Esophagus mucosa (tissue), 1 donor: ENCODE measurements at regions not wholly inside any gene's neighbourhood (a gene's known extent, or its start where the extent isn't known, plus 50 kb on each side); places are given as distances from the start of the nearest gene placed in this dataset.
"Not testable (repeated sequence)": the region's sequence is repeated elsewhere in the genome, so short reads cannot be mapped to it uniquely, and the experiment has no call there.

Source experiments
- ATAC-seq: fragments of 200-7000 bp; cut with Tn5 transposase; one replicate; pipeline ENCODE4 v1.9.1; 2020
- donor health status: DM: yes; HTN: yes; CAD: no.

- ATAC-seq = peak; percentile 13
Observed at GRCh38 chr13:22926748-22927400, 253.9 kb upstream of the SGCG start.

DNA sequence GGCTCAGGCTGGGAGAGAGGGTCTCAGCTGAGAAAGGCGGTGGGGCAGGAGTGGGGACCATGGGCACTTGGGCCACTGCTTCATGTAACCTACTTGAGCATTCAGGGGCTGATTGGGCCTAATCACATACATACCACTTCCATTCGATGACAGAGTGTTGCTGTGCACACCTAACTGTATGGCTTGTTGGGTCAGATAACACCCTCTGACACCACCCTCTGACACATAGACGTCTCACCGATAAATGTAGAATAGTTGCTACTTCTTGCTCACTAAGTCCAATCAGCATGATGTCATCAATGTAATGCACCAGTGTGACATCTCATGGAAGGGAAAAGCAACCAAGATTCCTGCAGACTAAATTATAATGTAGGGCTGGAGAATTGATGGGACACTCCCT is 252.9 kb upstream of the SGCG start:
- ATAC-seq = peak; percentile 76

DNA sequence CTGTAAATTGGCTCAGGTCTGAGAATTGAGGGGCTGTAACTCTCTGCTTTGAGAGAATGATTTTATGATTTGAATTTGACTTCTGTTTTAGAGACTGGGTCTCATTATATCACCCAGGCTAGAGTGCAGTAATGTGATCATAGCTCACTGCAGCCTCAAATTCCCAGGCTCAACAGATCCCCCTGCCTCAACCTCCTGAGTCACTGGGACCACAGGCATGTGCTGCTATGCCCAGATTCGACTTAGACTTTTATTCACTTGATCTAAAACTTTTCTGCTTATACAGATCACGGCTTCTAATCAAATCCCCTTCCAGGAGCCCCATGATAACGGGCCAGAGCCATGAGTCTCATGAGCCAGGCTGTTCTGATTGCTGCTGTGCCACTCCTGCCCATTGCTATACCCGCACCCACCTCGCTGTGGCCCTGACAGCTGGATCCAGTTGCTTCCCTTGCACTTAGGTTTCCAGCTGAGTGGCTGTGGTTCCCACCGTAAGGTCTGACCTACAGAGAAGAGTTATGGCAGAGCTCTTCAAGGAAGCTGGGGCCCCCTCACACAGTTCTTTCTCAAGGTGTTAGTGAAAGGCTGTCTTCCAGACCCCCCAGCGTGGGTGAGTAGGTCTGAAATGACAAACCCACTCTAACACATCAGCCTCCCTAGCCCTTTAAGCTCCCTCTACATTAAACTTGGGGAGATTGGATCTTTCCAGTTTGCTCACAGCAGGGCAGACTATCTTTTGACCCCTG is 251.2 kb upstream of the SGCG start:
- no peak for ATAC-seq

- ATAC-seq = no peak
Observed at GRCh38 chr13:22931576-22931975, 249.2 kb upstream of the SGCG start.

- not testable (repeated sequence) for ATAC-seq
Observed at GRCh38 chr13:22932632-22933412, 248.0 kb upstream of the SGCG start.

- ATAC-seq = no peak
Observed at GRCh38 chr13:22933571-22934181, 247.1 kb upstream of the SGCG start.

- no peak for ATAC-seq
Observed at GRCh38 chr13:22934744-22935523, 245.8 kb upstream of the SGCG start.

- ATAC-seq = no peak
Observed at GRCh38 chr13:22936228-22936627, 244.6 kb upstream of the SGCG start.

GRCh38 chr13:22937241-22937640 is 243.5 kb upstream of the SGCG start:
- ATAC-seq = no peak

DNA sequence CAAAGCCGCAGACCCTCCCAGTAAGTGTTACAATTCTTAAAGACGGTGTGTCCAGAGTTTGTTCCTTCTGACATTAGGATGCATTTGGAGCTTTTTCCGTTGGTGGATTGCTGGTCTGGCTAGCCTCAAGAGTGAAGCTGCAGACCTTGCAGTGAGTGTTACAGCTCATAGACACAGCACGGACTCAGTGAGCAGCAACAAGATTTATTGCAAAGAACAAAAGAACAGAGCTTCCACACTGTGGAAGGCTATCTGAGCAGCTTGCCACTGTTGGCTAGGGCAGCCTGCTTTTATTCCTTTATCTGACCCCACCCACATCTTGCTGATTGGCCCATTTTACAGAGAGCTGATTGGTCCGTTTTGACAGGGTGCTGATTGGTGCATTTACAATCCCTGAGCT is 242.8 kb upstream of the SGCG start:
- ATAC-seq = no peak

GRCh38 chr13:22938576-22938975 is 242.2 kb upstream of the SGCG start:
- no peak for ATAC-seq

DNA sequence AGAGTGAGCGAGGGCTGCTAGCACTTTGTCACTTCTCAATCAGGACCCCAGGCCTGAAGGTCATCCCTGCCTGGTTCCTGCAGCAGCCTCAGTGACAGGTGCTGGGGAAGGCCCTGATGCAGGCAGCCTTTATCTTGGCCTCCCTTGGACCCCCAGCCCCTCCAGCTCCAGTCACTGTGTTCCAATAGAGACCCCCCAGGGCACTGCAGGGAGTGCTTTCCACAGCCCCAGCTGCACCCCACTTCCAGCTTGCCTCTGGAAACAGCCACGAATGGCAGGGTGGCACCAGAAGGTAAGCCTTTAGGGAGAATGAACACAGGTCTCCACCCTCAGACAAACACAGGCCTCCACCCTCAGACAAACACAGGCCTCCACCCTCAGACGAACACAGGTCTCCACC is 241.6 kb upstream of the SGCG start:
- no peak for ATAC-seq

GRCh38 chr13:22940090-22940710 is 240.6 kb upstream of the SGCG start:
- no peak for ATAC-seq

GRCh38 chr13:22940736-22941135 is 240.0 kb upstream of the SGCG start:
- ATAC-seq = no peak

DNA sequence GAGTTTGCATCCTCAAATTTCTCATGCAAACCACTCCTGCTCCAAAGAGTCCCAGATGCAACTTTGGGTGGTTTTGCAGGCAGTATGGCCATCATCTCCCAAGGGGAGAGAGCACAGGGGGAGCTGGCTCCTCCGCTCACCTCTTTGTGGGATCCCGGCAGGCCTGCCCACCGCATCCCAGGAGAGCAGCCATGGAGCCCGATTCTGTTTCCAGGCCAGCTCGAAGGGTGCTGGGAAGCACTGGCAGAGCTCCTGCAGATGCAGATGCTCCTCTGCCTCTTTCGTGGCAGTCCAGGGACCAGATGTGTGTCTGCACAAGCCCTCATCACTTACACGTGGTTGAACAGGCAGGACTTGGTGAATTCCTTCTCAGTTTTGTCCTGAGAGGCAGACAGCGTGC is 239.3 kb upstream of the SGCG start:
- not testable (repeated sequence) for ATAC-seq

DNA sequence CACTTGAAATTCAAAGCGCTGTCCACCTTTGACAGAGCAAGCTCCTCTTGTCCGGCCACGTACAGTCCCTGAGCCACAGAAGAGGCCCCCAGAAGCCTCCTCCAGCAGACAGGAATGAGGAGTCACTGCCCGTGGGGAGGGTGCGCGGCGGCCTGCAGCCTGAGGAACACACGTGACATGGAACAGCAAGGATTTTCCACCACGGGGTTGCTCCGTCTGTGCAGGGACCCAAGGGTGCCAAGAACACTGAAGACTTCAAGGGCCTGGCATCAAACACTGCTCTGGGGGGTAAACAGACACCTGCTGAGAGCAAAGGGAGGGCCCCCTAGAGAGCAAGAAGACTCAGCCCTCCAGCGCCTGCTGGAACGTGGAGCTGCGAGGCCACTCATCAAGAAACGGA is 237.9 kb upstream of the SGCG start:
- ATAC-seq = not testable (repeated sequence)

DNA sequence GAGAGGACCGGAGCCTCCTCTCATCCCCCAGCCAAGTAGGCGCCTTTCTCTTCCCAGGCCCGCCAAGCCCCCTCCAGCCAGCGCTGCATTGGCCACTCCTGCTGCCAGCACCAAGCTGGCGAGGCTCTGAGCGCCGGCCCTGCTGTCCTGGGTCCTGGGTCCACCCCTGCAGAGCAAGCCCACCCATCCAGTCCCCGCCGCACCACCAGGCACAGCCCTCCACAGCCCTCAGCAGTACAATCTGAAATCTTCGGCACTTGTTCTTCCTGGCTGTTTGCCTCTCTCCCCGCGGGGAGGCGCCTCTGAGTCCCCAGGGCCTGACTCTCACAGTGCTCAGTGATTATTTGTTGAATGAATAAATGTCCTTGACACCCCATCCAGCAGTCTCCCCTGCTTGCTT is 236.4 kb upstream of the SGCG start:
- no peak for ATAC-seq

GRCh38 chr13:22945321-22946226 is 235.2 kb upstream of the SGCG start:
- peak; percentile 53 for ATAC-seq

GRCh38 chr13:22948421-22948820 is 232.4 kb upstream of the SGCG start:
- ATAC-seq = no peak

GRCh38 chr13:22952018-22952417 is 228.8 kb upstream of the SGCG start:
- not testable (repeated sequence) for ATAC-seq

DNA sequence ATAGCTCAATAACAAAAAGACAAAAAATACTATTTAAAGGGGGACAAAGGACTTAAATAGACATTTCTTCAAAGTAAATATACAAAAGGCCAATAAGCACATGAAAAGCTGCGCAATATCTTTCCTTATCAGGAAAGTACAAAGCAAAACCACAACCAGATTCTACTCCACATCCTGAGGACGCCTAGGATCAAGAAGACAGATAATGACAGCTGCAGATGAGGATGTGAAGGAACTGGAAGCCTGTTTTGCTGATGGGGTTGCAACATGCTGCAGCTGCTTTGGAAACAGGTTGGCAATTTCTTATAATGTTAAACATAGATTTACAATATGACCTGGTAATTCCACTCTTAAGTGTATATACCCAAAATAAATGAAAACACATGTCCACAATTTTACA is 225.6 kb upstream of the SGCG start:
- not testable (repeated sequence) for ATAC-seq
